Body of pancreas (tissue), 4 donors: ENCODE measurements at regions not wholly inside any gene's neighbourhood (a gene's known extent, or its start where the extent isn't known, plus 50 kb on each side); places are given as distances from the start of the nearest gene placed in this dataset.
"Not testable (repeated sequence)": the region's sequence is repeated elsewhere in the genome, so short reads cannot be mapped to it uniquely, and the experiment has no call there.

ENCODE experiments used
- CTCF ChIP-seq, 7 experiments: fragments of 450-650 bp in 4 of 7; fragments of 200-600 bp in 3 of 7; sonication (generic) in 3 of 7; IDR thresholded peaks; one replicate each; pipeline ENCODE4 v1.5.1; 2016 to 2019; ENCODE audit warnings: antibody characterized with exemption in 7 of 7
- POLR2A ChIP-seq, 3 donors: fragments of 450-650 bp; IDR thresholded peaks; one replicate each; pipeline ENCODE4 v1.6.1; 2016; ENCODE audit warnings: antibody characterized with exemption in 3 of 3, mild to moderate bottlenecking in 2 of 3

GRCh38 chr16:73940786-73941185 is 355.8 kb upstream of the PSMD7 start:
- TF ChIP-seq CTCF, POLR2A (IDR thresholded peaks at IDR 0.05): not testable (repeated sequence)
